Posterior cingulate gyrus (tissue), 11 donors: ENCODE measurements at regions not wholly inside any gene's neighbourhood (a gene's known extent, or its start where the extent isn't known, plus 50 kb on each side); places are given as distances from the start of the nearest gene placed in this dataset.

Experiments
- DNase-seq, 10 donors: peaks; one replicate each; pipeline versions ENCODE4 v3.0.0 to v3.0.0-alpha.2; 2020 to 2021; ENCODE audit warnings: mixed read lengths in 3 of 10
- intact Hi-C: fragments of 100-400 bp; cut with DNase I; formaldehyde crosslinking; loops from one replicate; pipeline ENCODE4 v1.15.1; 2023

GRCh38 chr16:9401173-9401572 lies 309.7 kb downstream of the HAPSTR1 start:
- intact Hi-C loops, result no loop called here
- no peak for DNase-seq

DNA sequence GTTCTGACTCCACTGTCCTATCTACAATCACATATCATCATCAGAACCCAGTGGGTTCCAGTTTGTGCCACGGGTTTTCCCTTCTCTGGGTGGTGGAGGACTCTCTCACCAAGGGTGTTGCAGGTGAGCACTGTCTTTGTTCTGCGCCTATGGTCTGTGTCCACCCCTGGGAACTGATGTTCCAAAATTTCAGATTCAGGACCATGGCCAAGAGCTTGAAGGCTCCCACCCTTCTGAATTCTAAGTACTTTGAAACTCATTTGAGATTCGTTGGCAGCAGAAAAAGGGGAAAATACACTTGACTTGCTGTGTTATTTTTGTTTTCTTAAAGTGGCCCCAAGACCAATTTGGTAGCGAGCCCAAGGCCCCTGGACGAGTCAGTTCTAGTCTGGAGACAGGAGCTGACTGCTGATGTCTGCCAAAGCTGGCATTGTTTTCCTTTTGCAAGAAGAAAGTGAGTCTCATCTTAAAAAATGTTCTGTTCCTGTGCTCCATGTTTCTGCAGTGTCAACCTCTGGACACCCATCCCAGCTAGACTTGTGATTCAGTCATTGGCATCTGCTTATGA lies 310.9 kb downstream of the HAPSTR1 start:
- intact Hi-C loops, result no loop called here
- peak in 3 of 10 donors; percentile 23 to 82 (median 39) for DNase-seq

DNA sequence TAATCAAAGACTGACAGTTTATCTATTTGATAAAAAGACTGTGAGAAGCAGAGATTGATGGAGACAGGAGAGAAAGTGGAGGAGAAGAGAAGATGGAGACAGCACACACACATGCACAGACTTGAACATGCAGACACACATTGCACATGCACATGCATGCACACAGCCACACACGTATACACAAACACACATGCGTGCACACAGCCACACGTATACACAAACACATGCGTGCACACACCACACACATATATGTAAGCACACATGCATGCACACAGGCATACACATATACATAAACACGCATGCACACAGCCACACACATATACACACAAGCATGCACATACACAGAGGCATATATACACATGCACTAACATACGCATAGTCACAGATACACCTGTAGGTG lies 313.4 kb downstream of the HAPSTR1 start:
- DNase-seq, result no peak
- intact Hi-C loops, result no loop called here

GRCh38 chr16:9406038-9406712 lies 314.7 kb downstream of the HAPSTR1 start:
- DNase-seq, result no peak
- intact Hi-C loops, result no loop called here

GRCh38 chr16:9407206-9407758 lies 315.8 kb downstream of the HAPSTR1 start:
- no peak for DNase-seq
- intact Hi-C loops, result no loop called here

DNA sequence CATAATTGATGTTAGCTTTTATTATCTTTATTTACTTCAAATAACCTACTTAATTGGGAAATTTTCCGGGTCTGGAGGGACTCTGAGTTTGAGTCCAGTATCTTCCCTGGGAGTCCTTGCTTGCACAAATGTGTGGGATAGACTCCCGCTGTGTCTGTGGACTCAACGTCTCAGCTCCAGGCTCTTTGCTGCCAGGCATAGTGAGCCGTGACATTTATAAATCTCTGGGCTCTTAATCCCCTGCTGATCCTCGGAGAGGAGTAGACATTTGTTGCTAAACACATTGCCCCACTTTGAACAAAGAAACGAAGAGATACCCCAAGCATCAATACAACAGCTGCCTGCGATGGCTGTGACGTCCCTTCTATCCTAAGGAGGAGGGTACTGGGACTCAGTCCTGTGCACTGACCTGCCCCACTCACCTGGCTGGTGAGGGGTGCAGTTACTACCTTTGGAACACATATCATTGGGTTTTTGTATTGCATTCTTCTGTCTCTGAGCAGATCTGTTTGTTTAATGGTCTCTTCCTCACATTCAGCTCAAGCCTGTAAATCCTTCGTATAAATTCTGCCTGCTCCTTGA lies 316.9 kb downstream of the HAPSTR1 start:
- intact Hi-C loops, result no loop called here

GRCh38 chr16:9409560-9410493 lies 318.4 kb downstream of the HAPSTR1 start:
- intact Hi-C loops, result no loop called here
- DNase-seq, result no peak

More for the DNA sequence above, 316.9 kb downstream of the HAPSTR1 start:
- DNase-seq, result no peak

DNA sequence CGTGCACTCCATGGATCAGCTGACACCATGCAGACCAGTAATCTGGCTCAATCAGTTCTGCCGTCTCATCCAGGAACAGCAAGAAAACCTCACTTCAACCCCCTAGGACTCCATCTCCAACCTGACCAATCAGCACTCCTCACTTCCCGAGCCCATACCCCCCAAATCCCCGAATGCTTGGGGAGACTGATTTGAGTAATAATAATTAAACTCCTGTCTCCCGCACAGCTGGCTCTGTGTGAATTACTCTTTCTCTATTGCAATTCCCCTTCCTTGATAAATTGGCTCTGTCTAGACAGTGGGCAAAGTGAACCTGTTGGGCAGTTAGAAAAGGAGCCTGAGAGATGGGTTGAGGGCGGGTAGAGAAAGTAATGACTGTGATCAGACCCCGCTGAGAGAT lies 320.0 kb downstream of the HAPSTR1 start:
- no peak for DNase-seq
- intact Hi-C loops, result no loop called here

- intact Hi-C loops, result no loop called here
- no peak for DNase-seq
These were observed 320.8 kb downstream of the HAPSTR1 start for GRCh38 chr16:9412031-9412914.

GRCh38 chr16:9412915-9413264 lies 321.4 kb downstream of the HAPSTR1 start:
- DNase-seq, result no peak
- intact Hi-C loops, result no loop called here

- DNase-seq, result no peak
These were observed 324.1 kb downstream of the HAPSTR1 start for GRCh38 chr16:9415545-9415944.

GRCh38 chr16:9417898-9418297 lies 326.5 kb downstream of the HAPSTR1 start:
- DNase-seq, result no peak
- intact Hi-C loops, result no loop called here

More at GRCh38 chr16:9415545-9415944, 324.1 kb downstream of the HAPSTR1 start:
- intact Hi-C loops, result no loop called here

DNA sequence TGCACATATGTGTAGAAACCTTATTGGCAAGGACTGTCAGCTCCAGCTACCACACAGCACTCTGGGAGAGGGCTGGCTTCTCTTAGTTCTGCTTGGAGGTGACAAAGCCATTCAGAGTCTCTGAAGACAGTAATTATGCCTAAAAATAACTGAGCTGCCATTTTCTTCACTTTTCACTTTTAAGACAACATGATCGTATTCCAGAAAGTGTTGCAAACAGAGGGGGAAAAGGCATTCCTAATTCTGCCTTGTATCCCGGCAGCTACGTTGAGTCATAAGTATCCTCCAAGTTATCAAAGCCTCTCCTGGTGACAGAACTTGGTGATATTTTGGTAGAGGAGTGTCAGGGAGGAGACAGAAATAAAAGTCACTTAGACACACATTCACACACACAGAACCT lies 327.7 kb downstream of the HAPSTR1 start:
- intact Hi-C loops, result no loop called here
- DNase-seq, result no peak

DNA sequence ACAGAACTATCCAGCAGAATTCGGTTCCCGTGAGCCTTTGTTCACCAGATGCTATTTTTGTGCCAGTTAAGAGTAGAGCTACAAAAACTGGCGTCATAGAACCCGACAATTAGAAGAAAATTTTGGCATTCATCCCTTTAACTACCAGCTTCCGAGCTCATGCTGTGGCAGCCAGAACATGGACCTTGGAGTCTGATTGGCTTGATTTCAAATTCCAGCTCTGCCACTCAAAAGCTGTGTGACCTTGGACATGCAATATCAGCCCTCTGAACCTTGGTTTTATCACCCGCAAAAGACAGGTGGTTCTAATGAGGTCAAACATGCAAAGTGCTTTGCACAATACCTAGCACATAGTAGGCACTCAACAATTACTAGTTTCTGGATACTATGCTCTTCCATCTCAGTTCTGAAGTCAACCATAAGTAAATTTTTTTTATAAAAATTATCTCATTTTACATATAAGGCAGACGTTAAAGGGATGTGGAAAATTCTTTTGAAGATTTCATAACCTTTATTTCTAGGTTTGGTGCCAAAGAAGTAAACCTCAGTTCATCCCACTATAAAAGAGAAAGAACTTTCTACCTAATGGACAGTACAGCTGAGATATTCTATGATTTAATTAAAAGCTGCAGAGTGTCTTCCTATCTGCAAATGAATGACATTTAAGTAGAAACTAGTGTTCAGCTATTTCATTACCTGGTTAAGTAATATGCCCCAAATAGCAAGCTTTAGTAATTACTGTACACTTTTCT lies 331.5 kb downstream of the HAPSTR1 start:
- intact Hi-C loops, result no loop called here
- DNase-seq, result no peak

GRCh38 chr16:9425236-9425635 lies 333.8 kb downstream of the HAPSTR1 start:
- DNase-seq, result no peak
- intact Hi-C loops, result no loop called here

GRCh38 chr16:9428355-9429005 lies 337.0 kb downstream of the HAPSTR1 start:
- no peak for DNase-seq
- intact Hi-C loops, result no loop called here

DNA sequence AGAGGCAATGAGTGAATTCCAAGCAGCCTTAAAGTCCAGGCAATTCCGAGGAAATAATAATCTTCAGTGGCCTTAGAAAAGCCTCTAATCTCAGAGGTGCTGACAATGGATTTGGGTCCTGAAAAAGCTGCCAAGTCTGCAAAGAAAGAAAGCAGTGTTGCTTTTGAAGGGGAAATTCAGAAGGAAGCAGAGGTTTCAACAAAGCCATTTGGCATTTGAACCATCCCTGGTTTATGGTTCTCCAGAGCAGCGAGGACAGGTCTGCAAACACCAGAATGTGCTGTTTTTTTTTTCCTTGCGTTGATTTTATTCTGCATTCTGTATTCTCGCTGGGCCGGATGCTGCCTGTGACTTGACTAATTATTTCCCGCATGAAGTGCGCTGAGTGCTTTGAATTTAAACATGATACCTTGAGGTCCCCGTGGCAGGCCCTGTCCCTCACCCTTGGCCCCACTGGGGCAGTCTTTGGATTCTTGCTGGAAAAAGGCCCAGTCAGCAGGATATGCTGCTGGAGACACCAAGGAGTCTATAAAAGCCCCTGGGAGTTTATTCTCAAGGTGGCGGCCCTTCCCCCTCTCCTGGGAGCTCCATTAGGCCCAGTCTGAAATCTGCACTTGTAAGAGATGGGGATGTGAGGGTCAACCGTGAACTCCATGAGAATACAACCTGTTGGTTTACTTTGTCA lies 338.3 kb downstream of the HAPSTR1 start:
- no peak for DNase-seq
- intact Hi-C loops, result no loop called here

GRCh38 chr16:9434659-9435058 lies 343.2 kb downstream of the HAPSTR1 start:
- DNase-seq, result no peak
- intact Hi-C loops, result no loop called here
